H1 (cell line): ENCODE measurements at regions not wholly inside any gene's neighbourhood (a gene's known extent, or its start where the extent isn't known, plus 50 kb on each side); places are given as distances from the start of the nearest gene placed in this dataset.

Experiments
- CTCF ChIA-PET: fragments of 300-600 bp; sonication (Branson Sonifier 250); formaldehyde crosslinking; loops from one replicate; lab custom pipeline; 2021; ENCODE audit not compliant: partially characterized antibody; lab: Charles Lee
- POLR2A ChIA-PET: fragments of 300-600 bp; sonication (Branson Sonifier 250); formaldehyde crosslinking; loops from one replicate; lab custom pipeline; 2021; ENCODE audit warnings: inconsistent platforms; ENCODE audit not compliant: partially characterized antibody; lab: Charles Lee
- DNase-seq, 2 experiments: peaks; one replicate each; pipeline versions ENCODE4 v3.0.0 to v3.0.0-alpha.2; 2010 to 2022; ENCODE audit warnings: low spot score in 2 of 2, low read depth in 1 of 2, mixed read lengths in 1 of 2
- FAIRE-seq: peaks from 2 replicates; lab custom pipeline; 2011; peaks lifted over from hg19 to GRCh38; lab: Jason Lieb, UNC
- H2AFZ ChIP-seq: 2 replicates; pipeline ENCODE4 v1.8.1; 2012; ENCODE audit warnings: low read length, inconsistent platforms
- H2AK5ac ChIP-seq: 2 replicates; pipeline ENCODE4 v1.6.1; 2013; ENCODE audit warnings: low read depth, low read length
- H2BK120ac ChIP-seq: replicated peaks from 2 replicates; pipeline ENCODE3; 2013; ENCODE audit warnings: low read depth, low read length, inconsistent platforms
- H2BK12ac ChIP-seq: 2 replicates; pipeline ENCODE4 v1.6.1; 2013; ENCODE audit warnings: low read depth, low read length
- H2BK15ac ChIP-seq: 2 replicates; pipeline ENCODE4 v1.6.1; 2013; ENCODE audit warnings: low read length
- H2BK20ac ChIP-seq: 2 replicates; pipeline ENCODE4 v1.6.1; 2013; ENCODE audit warnings: low read length
- H2BK5ac ChIP-seq: 2 replicates; pipeline ENCODE4 v1.6.1; 2013; ENCODE audit warnings: low read depth, low read length
- H3K14ac ChIP-seq: 2 replicates; pipeline ENCODE4 v1.6.1; 2013; ENCODE audit warnings: inconsistent platforms; ENCODE audit not compliant: insufficient read length
- H3K18ac ChIP-seq: 2 replicates; pipeline ENCODE4 v1.6.1; 2013; ENCODE audit warnings: low read length; ENCODE audit errors: extremely low read depth
- H3K23ac ChIP-seq: 2 replicates; pipeline ENCODE4 v1.6.1; 2013; ENCODE audit warnings: inconsistent platforms; ENCODE audit not compliant: insufficient read length
- H3K23me2 ChIP-seq: 2 replicates; pipeline ENCODE4 v1.6.1; 2013; ENCODE audit warnings: low read depth, low read length
- H3K27ac ChIP-seq: 2 replicates; pipeline ENCODE4 v1.6.1; 2011; ENCODE audit warnings: low read depth, low read length, inconsistent platforms
- H3K27me3 ChIP-seq, 4 experiments: replicated peaks in 1 of 4; 1 replicate in 1 of 4; 2 replicates in 3 of 4; pipeline versions ENCODE4 v1.6.1 to v1.8.1; 2011 to 2013; ENCODE audit warnings: low read length in 3 of 4, mild to moderate bottlenecking in 3 of 4, inconsistent platforms in 2 of 4, mixed read lengths in 2 of 4, moderate library complexity in 1 of 4; ENCODE audit not compliant: control insufficient read depth in 3 of 4, insufficient read depth in 3 of 4; ENCODE audit errors: extremely low read depth in 1 of 4
- H3K36me3 ChIP-seq, 4 experiments: 2 replicates each; pipeline versions ENCODE4 v1.6.1 to v1.8.1; 2011 to 2013; ENCODE audit warnings: mild to moderate bottlenecking in 4 of 4, low read length in 3 of 4, moderate library complexity in 2 of 4, control low read depth in 1 of 4, inconsistent platforms in 1 of 4; ENCODE audit not compliant: insufficient read depth in 4 of 4, control insufficient read depth in 2 of 4
- H3K4ac ChIP-seq: replicated peaks from 2 replicates; pipeline ENCODE3; 2013; ENCODE audit warnings: low read length, low read depth, mixed read lengths, inconsistent platforms; ENCODE audit not compliant: insufficient read length
- H3K4me1 ChIP-seq, 4 experiments: replicated peaks in 1 of 4; 1 replicate in 1 of 4; 2 replicates in 3 of 4; pipeline versions ENCODE4 v1.6.1 to v1.8.1; 2011 to 2013; ENCODE audit warnings: low read length in 3 of 4, inconsistent platforms in 2 of 4, mixed read lengths in 1 of 4; ENCODE audit not compliant: insufficient read depth in 4 of 4, control insufficient read depth in 3 of 4
- H3K4me2 ChIP-seq, 2 experiments: 2 replicates each; pipeline versions ENCODE4 v1.6.1 to v1.8.1; 2011 to 2013; ENCODE audit warnings: low read depth in 2 of 2, low read length in 2 of 2, control low read depth in 1 of 2, inconsistent platforms in 1 of 2, mild to moderate bottlenecking in 1 of 2; ENCODE audit not compliant: insufficient read depth in 1 of 2
- H3K4me3 ChIP-seq, 4 experiments: fragments of 200-600, 300-600 bp in 1 of 4; sonication (generic), shearing (Covaris generic), sonication (Bioruptor Twin) in 1 of 4; 2 replicates each; pipeline versions ENCODE4 v1.5.1 to v1.8.1; 2011 to 2016; ENCODE audit warnings: low read length in 4 of 4, low read depth in 3 of 4, control low read depth in 2 of 4, inconsistent platforms in 2 of 4, mild to moderate bottlenecking in 2 of 4, mixed read lengths in 1 of 4, moderate library complexity in 1 of 4; ENCODE audit not compliant: insufficient read depth in 2 of 4; ENCODE audit errors: extremely low read depth in 1 of 4
- H3K56ac ChIP-seq: replicated peaks from 2 replicates; pipeline ENCODE3; 2013; ENCODE audit warnings: low read depth, mild to moderate bottlenecking, mixed read lengths, low read length, inconsistent platforms; ENCODE audit not compliant: insufficient read length
- H3K79me1 ChIP-seq: 2 replicates; pipeline ENCODE4 v1.6.1; 2013; ENCODE audit warnings: low read depth, low read length, control low read depth
- H3K79me2 ChIP-seq, 2 experiments: 2 replicates each; pipeline versions ENCODE4 v1.6.1 to v1.8.1; 2012 to 2013; ENCODE audit warnings: low read length in 2 of 2, mild to moderate bottlenecking in 2 of 2, inconsistent platforms in 1 of 2; ENCODE audit not compliant: insufficient read depth in 2 of 2, control insufficient read depth in 1 of 2
- H3K9ac ChIP-seq, 4 experiments: replicated peaks in 1 of 4; 1 replicate in 1 of 4; 2 replicates in 3 of 4; pipeline versions ENCODE4 v1.6.1 to v1.8.1; 2011 to 2013; ENCODE audit warnings: low read depth in 3 of 4, low read length in 3 of 4, control low read depth in 2 of 4, mild to moderate bottlenecking in 2 of 4, moderate library complexity in 2 of 4, inconsistent platforms in 1 of 4; ENCODE audit errors: extremely low read depth in 1 of 4
- H3K9me3 ChIP-seq, 2 experiments: 2 replicates each; pipeline versions ENCODE4 v1.6.1 to v1.8.1; 2012 to 2013; ENCODE audit warnings: mild to moderate bottlenecking in 2 of 2, moderate library complexity in 2 of 2, control low read depth in 1 of 2, inconsistent platforms in 1 of 2, low read depth in 1 of 2, low read length in 1 of 2, mixed read lengths in 1 of 2; ENCODE audit not compliant: insufficient read depth in 2 of 2
- H4K20me1 ChIP-seq, 2 experiments: replicated peaks in 1 of 2; 2 replicates each; pipeline versions ENCODE3 to v1.8.1; 2011 to 2013; ENCODE audit warnings: inconsistent platforms in 2 of 2, low read length in 2 of 2, mild to moderate bottlenecking in 1 of 2; ENCODE audit not compliant: insufficient read depth in 2 of 2, control insufficient read depth in 1 of 2
- H4K5ac ChIP-seq: 2 replicates; pipeline ENCODE4 v1.6.1; 2013; ENCODE audit warnings: low read length, low read depth, mixed read lengths, inconsistent platforms; ENCODE audit not compliant: insufficient read length
- H4K8ac ChIP-seq: 2 replicates; pipeline ENCODE4 v1.8.0; 2013; ENCODE audit warnings: mild to moderate bottlenecking, moderate library complexity, low read length, inconsistent platforms; ENCODE audit not compliant: insufficient read depth; ENCODE audit errors: extremely low read depth
- H4K91ac ChIP-seq: replicated peaks from 2 replicates; pipeline ENCODE3; 2013; ENCODE audit warnings: low read length, mixed read lengths, inconsistent platforms; ENCODE audit not compliant: insufficient read length
- EGR1 ChIP-seq: IDR thresholded peaks from 2 replicates; pipeline ENCODE4 v1.6.1; 2011; ENCODE audit warnings: low read depth, low read length, borderline replicate concordance
- PHF8 ChIP-seq: fragments of 200-600 bp; sonication (generic); conservative IDR thresholded peaks from 2 replicates; pipeline ENCODE4 v1.7.1; 2012; ENCODE audit warnings: low read depth, mild to moderate bottlenecking, inconsistent platforms, low read length, moderate library complexity
- WGBS, 2 experiments: shearing (Covaris generic) in 1 of 2; methylation state at CpG; one replicate each; pipeline versions ENCODE4 v1.1.6 to v1.1.7; 2013 to 2015; ENCODE audit warnings: low lambda C conversion rate in 2 of 2, mixed read lengths in 2 of 2, inconsistent platforms in 1 of 2, low coverage in 1 of 2, missing lambda C conversion rate in 1 of 2; ENCODE audit not compliant: insufficient replicate concordance in 2 of 2, insufficient coverage in 1 of 2, insufficient read length in 1 of 2; ENCODE audit errors: extremely low coverage in 1 of 2, missing lambda C conversion rate in 1 of 2; 5-methylcytosine and 5-hydroxymethylcytosine counted together

- H4K8ac ChIP-seq = no peak overlapping the region
- no peaks in the 10 kb centered on the region for H3K79me1 ChIP-seq
- H3K36me3 ChIP-seq = no peaks in the 10 kb centered on the region
- DNase-seq (no peak), FAIRE-seq (no peak)
- H3K4me3 ChIP-seq = no peak overlapping the region
- POLR2A ChIA-PET = no interaction called here
- no peaks in the 10 kb centered on the region for H3K79me2 ChIP-seq
- no peak overlapping the region for H2BK120ac ChIP-seq
- H3K18ac ChIP-seq = no peak overlapping the region
- no peak overlapping the region for H3K56ac ChIP-seq
- H3K9me3 ChIP-seq = no peaks in the 10 kb centered on the region
- TF ChIP-seq PHF8 (no peak), EGR1 (no peak)
- H2BK5ac ChIP-seq = no peak overlapping the region
- H3K9ac ChIP-seq = no peak overlapping the region
- H2BK12ac ChIP-seq = no peak overlapping the region
- H2AK5ac ChIP-seq = no peak overlapping the region
- H3K23me2 ChIP-seq = no peaks in the 10 kb centered on the region
- H3K27me3 ChIP-seq = no peaks in the 10 kb centered on the region
- CTCF ChIA-PET = no interaction called here
- H3K4me1 ChIP-seq = no peaks in the 10 kb centered on the region
- WGBS, 2 experiments = 94% methylated on average over 5 of the region's 5 CpGs; no CpG with 5 or more reads in 1 of the 2 experiments
- no peak overlapping the region for H4K91ac ChIP-seq
- no peaks in the 10 kb centered on the region for H4K20me1 ChIP-seq
- H2BK20ac ChIP-seq = no peak overlapping the region
- no peak overlapping the region for H3K27ac ChIP-seq
- no peak overlapping the region for H3K23ac ChIP-seq
- no peak overlapping the region for H2BK15ac ChIP-seq
- H4K5ac ChIP-seq = no peak overlapping the region
- H3K4ac ChIP-seq = no peak overlapping the region
- H3K14ac ChIP-seq = no peak overlapping the region
- no peak overlapping the region for H3K4me2 ChIP-seq
- no peak overlapping the region for H2AFZ ChIP-seq
These were observed 736.8 kb upstream of the NCAM2 start for GRCh38 chr21:20261364-20261763.
